AG08396 (cell line): ENCODE measurements at regions not wholly inside any gene's neighbourhood (a gene's known extent, or its start where the extent isn't known, plus 50 kb on each side); places are given as distances from the start of the nearest gene placed in this dataset.
"Not testable (repeated sequence)": the region's sequence is repeated elsewhere in the genome, so short reads cannot be mapped to it uniquely, and the experiment has no call there.

Source experiments
- DNase-seq: peaks from one replicate; pipeline ENCODE4 v3.0.0; 2012; ENCODE audit warnings: low spot score, mixed read lengths

GRCh38 chr12:76664731-76665130, 99.2 kb upstream of the ZDHHC17 start:
- no peak for DNase-seq

GRCh38 chr12:76666290-76666835, 97.6 kb upstream of the ZDHHC17 start:
- DNase-seq, result no peak

DNA sequence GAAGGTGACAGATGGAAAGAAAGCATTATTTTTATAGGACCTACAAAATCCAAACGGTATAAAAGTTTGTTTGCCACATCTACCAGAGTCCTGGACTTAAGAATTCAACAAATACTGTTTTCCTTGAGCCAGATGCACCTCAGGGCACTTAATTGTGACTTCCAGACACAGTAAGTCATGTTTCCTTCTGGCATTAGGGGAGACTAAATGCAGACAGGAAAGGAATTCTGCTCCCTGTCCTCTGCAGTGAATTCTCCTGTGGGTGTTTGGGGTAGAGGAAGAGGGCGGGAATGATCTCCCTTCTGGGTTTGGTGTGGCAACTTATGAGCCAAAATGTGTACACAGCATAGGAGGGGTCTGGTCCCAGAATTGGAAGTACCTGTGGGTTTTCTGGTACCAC, 93.9 kb upstream of the ZDHHC17 start:
- DNase-seq, result no peak

DNA sequence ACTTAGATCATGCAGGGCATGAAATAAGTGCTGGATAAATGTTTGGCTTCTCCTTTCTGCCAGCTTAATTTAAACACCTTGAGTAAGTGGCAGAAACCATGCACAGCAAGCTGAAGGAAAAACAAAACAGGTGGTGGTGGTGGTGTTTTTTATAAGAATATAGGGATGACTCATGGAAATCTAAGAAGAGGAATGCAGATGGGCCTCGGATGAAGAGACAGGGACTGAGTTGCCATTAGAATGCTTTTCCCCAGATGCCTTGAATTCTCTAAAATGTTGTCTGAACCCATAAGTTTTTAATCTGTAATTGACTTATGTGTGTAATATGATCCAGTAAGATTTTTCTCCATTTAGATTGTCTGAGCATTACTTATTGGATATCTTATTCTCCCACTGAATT, 93.1 kb upstream of the ZDHHC17 start:
- DNase-seq, result peak; percentile 20

DNA sequence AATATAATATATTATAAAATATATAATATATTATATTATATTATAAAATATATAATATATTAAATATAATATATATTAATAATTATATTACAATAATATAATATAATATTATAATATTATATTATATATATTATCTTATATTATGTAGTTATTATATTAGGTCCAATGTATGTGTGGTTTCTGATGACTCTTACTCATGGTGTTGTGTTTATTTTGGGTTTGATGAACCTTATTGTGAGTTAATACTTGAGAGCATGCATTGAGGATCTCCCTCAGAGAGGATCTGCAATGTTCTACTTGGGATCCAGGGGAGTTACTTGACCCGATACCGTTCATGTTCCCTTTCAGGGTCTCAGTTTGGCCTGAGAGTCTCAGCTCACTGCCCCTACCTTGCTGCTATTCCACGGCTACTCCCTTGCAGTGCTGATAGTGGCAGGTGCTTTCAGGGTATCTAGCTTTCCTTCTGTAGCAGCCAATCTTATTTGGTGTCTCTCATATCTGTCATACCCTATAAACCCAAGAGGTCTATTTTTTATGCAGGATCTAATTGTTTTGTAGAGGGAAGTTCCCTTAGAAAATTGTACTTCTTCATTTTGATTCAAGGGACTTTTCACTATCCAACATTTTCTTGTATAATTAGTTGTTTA, 89.1 kb upstream of the ZDHHC17 start:
- no peak for DNase-seq

DNA sequence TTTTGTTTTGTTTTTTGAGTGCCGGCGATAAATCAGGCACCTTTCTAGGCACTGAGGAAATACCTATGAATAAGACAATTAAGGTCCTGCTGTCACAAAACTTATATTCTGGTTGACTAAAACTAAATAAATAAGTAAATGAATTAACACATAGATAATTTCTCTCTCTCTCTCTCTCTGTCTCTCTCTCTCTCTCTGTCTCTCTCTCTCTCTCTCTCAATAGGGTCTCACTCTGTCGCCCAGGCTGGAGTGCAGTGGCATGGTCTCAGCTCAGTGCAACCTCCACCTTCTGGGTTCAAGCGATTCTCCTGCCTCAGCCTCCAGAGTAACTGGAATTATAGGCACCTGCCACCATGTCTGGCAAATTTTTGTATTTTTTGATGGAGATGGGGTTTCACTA, 87.7 kb upstream of the ZDHHC17 start:
- DNase-seq, result not testable (repeated sequence)

- no peak for DNase-seq
These were observed 84.9 kb upstream of the ZDHHC17 start for GRCh38 chr12:76678992-76679391.

- DNase-seq, result no peak
These were observed 84.1 kb upstream of the ZDHHC17 start for GRCh38 chr12:76679778-76680177.

DNA sequence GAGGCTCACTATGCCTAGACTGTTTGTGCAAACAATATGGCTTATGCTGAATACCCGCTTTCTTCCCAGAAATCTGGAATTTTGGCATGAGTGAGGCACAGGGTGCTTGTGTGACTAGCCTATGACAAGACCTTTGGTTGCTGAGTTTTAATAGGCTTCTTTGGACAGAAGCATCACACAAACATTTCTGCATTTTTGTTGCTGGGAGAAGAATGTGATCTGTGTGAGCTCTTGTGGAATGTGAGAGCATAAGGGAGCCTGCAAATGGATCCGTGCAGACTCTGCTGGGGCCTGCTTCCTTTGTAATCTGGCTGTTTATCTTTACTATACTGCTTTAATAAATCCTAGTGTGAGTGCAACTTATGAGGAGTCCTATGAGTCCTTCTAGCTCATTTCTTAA, 83.0 kb upstream of the ZDHHC17 start:
- DNase-seq, result peak; percentile 70

DNA sequence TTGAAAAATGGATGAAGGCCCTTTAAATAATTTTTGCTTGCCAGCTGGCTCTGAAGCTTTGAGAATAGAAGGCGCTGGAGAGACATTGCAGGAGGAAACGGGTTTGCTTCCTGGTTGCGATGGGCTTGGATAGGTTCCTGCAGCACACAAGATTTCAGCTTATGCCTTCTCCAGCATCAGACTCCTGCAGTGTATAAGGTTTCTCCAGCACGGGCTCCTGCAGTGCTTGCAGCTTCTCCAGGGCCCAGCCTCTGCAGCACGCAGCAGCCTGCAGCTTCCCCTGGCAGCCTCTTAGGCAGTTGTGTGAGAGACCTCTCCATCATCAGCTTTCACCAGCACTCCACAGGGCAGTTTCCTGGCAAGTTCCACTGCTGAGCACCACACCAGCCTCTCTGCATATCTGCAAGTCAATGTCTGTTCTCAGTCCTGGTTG, 78.7 kb upstream of the ZDHHC17 start:
- DNase-seq, result peak; percentile 22

DNA sequence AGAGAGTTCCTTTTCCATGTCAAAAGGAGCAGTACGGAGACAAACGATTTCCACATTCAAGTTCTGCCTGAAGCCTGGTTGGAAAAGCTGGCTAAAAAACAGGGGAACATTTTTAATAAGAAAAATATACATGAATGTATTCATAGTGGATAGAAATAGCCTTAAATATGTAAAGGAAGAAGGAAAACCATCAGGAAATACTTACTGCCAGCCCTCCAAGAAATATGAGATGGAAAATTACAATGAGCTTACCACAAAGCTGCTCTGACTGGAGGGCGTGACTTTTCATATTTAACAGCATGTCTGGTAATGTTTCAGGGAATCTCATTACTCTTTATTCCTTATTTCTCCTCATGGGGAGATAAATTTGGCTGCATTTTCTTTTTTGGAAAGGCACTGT, 75.9 kb upstream of the ZDHHC17 start:
- no peak for DNase-seq

DNA sequence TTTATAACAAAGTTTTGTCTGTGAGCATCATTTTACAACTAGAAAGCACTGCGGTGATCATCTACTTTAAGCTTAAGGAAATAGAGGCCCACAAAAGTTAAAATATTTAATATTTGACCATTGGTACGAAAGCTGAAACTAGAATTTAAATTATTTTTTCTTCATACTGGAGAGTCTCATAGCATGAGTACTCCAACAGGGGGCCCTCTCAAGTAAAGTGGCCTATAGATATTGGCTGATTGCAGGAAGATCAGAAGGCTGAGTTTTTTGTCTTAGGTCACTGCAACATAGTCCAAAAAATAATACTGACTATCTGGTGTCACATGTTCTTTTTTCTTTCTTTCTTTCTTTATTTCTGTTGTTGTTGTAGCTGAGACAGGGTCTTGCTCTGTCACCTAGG, 75.3 kb upstream of the ZDHHC17 start:
- no peak for DNase-seq

- DNase-seq, result no peak
These were observed 72.8 kb upstream of the ZDHHC17 start for GRCh38 chr12:76690921-76691700.

- no peak for DNase-seq
These were observed 71.1 kb upstream of the ZDHHC17 start for GRCh38 chr12:76692846-76693245.

DNA sequence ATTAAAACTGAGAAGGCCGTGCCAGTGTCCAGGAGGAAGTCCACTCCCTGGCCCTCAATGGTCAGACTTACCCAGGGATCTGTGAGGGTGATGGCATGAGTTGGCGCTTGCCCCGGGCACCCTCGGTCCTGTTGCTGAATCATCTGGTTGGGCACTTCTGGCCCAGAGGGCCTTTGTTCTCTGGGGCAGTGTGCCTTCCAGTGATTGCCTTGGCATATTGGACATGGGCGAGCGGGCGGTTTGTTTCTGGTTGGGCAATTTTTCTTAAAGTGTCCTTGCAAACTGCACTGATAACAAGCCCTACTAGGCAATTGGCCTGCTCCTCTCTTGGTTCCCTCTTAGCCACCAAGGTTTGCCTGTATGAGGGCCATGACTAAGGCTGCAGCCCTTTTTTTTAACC, 69.5 kb upstream of the ZDHHC17 start:
- no peak for DNase-seq

GRCh38 chr12:76696186-76696585, 67.7 kb upstream of the ZDHHC17 start:
- no peak for DNase-seq

DNA sequence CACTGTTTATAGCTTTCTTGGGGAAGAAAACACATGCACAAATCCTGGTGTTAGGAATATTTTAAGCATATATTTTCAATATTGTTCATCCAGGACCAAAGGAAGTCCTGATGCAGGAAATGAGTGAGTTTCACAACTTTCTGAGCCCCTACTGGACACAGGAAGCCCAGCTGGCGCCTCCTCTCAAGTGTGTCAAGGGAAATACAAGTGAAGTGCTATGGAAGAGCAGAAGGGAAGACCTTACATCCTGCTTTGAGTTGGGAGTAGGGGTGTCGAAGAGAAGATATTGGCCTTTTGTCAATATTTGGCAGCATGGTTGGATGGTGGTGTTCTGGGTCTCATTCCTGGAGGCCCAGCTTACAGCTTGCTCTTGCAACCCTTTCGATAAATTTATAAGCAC, 66.1 kb upstream of the ZDHHC17 start:
- no peak for DNase-seq

GRCh38 chr12:76698316-76698715, 65.6 kb upstream of the ZDHHC17 start:
- DNase-seq, result no peak

GRCh38 chr12:76698966-76699365, 64.9 kb upstream of the ZDHHC17 start:
- no peak for DNase-seq

- DNase-seq, result no peak
These were observed 62.2 kb upstream of the ZDHHC17 start for GRCh38 chr12:76701690-76702089.

- no peak for DNase-seq
These were observed 61.0 kb upstream of the ZDHHC17 start for GRCh38 chr12:76702946-76703345.

DNA sequence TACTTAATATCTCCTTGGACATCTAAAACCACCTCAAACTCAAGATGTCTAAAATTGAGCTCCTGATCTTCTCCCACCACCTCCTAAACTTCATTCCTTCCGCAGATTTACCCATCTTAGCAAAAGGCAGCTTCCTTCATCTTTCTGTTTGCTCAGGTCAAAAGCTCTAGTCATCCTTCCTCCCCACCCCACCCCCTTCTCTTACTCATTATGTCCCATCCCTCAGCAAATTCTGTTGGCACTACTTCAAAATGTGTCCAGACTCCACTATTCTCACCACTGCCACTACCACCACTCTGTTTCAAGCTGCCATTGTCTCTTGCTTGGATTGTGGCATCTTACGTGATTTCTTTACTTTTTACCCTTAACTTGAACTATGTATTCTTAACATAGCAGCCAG, 59.2 kb upstream of the ZDHHC17 start:
- no peak for DNase-seq

DNA sequence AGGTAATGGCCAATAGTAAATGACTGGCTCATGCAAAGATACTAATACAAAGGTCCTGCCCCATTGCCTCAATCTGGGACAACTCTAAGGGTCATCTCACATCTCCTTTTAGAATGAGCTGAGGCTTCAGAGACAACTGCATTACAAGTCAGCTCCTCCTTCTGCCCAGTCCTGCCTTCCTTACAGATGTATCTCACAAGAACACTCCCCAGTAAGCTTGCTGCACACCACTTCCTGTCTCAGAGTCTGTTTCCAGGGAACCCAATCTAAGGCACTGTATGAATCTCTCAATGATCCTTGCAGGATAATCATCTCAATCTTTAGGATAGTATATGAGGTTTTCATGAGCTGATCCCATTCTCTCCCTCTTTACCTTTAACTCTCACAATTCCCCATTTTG, 57.8 kb upstream of the ZDHHC17 start:
- DNase-seq, result no peak

DNA sequence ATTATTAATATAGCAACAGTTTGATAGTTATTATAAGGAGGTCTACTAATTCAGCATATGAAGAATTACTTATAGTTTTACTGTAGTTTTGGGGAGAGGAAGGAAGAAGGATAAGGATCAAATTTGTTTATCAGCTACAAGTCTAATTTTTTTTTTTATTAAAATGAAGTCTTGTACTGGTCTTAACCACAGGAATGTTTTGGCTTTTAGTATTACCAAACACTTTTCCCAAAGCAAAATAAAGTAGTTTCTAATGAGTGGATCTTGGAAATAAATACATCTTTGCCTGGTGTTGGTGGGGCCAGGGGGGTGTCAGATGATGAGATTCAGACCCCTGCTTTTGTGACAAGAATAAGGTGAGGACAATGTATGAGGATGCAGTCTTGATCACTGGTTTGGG, 57.2 kb upstream of the ZDHHC17 start:
- DNase-seq, result no peak
